Stimulated activated CD4-positive, alpha-beta T cell treated with anti-CD3 and anti-CD28 coated beads, Interleukin-1b, Interleukin-23, amount 100 ng/mL, for 24 hours (primary cell): ENCODE measurements at regions not wholly inside any gene's neighbourhood (a gene's known extent, or its start where the extent isn't known, plus 50 kb on each side); places are given as distances from the start of the nearest gene placed in this dataset.
"Not testable (repeated sequence)": the region's sequence is repeated elsewhere in the genome, so short reads cannot be mapped to it uniquely, and the experiment has no call there.

Source experiments
- DNase-seq, 4 experiments: peaks; one replicate each; pipeline ENCODE4 v3.0.0-alpha.2; 2020; ENCODE audit warnings: low read depth in 4 of 4, low spot score in 1 of 4

GRCh38 chr15:30195355-30196008, 60.6 kb downstream of the GOLGA8T start:
- not testable (repeated sequence) for DNase-seq

DNA sequence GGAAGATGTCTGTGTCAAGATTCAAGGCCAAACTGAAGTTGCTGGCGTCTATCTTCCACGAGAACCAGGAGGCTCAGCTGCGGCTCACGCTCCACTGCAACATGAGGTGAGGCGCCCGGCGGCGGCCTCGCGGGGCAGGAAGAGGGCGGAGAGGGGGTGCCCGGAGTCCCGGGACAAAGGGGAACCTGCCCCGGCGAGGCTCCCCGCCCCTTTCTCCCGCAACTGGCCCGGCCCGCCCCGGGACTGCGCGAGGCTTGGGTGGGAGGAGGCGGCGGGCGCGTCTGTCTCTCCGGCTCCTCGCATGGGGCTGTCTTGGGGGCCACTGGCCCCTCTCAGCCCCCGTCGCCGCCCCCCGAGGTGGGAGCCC, 61.1 kb downstream of the GOLGA8T start:
- DNase-seq: peak in 1 of 4 experiments; percentile 15

GRCh38 chr15:30196769-30197168, 61.9 kb downstream of the GOLGA8T start:
- not testable (repeated sequence) for DNase-seq

DNA sequence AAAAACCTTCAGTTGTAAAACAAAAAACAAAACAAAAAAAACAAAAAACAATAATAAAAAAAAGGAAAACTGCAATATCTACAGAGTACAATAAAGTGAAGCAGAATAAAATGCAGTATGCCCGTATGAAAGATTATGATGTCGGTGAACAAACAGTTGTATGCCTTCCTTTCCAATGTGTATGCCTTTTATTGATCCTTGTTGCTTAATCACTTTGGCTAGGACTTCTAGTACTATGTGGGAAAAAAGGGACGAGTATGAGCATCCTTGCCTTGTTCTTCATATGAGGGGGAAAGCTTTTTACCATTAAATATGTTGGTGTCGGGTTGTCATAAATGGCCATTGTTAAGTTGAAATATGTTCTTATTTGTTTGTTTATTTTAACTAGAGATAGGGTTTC, 66.7 kb downstream of the GOLGA8T start:
- DNase-seq: not testable (repeated sequence)

- not testable (repeated sequence) for DNase-seq
These were observed 78.9 kb downstream of the GOLGA8T start for GRCh38 chr15:30213733-30214132.

DNA sequence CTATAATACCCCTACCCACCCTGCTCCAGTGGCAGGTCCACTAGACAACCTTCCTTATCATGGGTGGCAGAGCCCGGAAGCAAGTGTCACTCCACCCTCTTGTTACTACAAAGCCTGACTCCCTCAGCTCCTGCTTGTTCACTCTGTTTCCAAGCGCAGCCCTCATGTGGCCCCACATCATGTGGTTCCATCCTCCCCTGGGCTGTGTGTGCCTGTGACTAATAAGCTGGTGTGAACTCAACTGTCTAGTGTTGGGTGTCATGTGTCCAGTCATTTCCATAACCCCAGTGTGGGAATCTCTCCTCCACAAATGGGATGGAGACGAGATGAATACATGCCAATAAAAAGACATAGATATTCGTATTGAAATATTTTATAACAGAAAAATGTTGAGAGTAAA, 87.0 kb downstream of the GOLGA8T start:
- not testable (repeated sequence) for DNase-seq

DNA sequence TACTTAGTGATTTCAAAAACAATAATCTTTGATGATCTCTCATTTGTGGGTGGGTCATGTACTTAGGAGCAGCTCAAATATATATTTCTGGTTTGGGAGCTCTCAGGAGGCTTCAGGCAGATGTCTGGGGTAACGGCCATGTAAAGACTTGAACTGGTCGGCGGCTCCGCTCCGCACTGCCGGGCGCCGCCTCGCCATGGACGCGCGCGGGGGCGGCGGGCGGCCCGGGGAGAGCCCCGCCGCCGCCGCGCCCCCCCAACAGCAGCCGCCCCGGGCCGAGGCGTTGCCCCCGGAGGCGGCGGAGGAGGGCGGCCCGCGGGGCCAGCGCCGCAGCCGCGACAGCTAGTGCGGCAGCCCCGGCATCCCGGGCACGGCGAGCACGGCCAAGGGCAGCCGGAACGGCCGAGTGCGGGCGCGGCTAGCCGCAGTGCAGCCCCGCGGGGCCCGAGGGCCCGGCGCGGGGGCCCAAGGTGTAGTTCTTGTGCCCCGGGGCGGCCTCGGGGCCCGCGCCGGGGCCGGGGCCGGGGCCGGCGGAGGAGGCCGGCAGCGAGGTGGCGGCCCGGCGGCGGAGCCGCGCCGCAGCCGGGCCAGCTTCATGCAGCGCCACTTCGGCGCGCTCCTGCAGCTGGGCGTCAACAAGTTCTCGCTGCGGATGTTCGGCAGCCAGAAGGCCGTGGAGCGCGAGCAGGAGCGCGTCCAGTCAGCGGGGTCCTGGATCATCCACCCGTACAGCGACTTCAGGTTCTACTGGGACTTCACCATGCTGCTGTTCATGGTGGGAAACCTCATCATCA, 88.1 kb downstream of the GOLGA8T start:
- DNase-seq: not testable (repeated sequence)

GRCh38 chr15:30225233-30225891, 90.5 kb downstream of the GOLGA8T start:
- not testable (repeated sequence) for DNase-seq

GRCh38 chr15:30261432-30262141, 126.7 kb downstream of the GOLGA8T start:
- not testable (repeated sequence) for DNase-seq

DNA sequence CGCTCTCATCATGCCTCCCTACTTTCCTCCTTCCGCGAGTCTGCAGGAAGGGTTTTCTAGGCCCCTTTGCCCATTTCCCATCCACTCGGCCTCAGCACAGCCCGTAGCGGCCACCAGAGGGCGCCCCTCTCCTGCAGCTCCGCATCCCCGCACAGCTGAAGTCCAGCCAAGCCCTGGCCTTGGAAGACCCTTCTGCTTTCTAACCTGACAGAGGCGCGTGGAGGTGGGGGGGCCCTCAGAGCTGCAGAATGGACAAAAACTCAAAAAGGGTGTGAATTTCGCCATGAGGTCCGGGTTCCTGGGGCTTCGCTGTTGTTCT, 127.2 kb downstream of the GOLGA8T start:
- not testable (repeated sequence) for DNase-seq

GRCh38 chr15:30264000-30264399, 129.1 kb downstream of the GOLGA8T start:
- not testable (repeated sequence) for DNase-seq

- DNase-seq: not testable (repeated sequence)
These were observed 98.0 kb downstream of the CHRFAM7A start for GRCh38 chr15:30295150-30295844.

DNA sequence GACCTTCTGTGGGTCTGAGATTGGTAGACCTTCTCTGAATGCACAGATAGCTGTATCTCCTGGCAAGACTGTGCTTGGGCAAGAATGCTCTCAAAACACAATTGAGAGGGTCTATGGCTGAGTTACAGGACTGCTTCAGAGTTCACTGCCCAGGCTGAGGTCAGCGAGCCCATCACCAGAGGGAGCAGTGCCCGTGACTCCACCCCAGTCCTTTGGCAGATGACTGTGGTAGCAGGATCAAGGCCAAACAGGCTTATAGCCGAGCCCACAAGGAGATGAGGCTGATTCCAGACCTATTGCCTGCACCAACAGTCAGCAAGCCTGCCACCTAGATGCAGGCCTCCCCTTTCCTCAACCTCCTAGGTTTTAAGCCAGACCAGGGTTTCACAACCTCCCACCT, 89.4 kb downstream of the CHRFAM7A start:
- DNase-seq: not testable (repeated sequence)
